Stimulated activated naive CD4-positive, alpha-beta T cell treated with Interleukin-2 at 50 U/mL for 16 hours (primary cell): ENCODE measurements at regions not wholly inside any gene's neighbourhood (a gene's known extent, or its start where the extent isn't known, plus 50 kb on each side); places are given as distances from the start of the nearest gene placed in this dataset.
"Not testable (repeated sequence)": the region's sequence is repeated elsewhere in the genome, so short reads cannot be mapped to it uniquely, and the experiment has no call there.

ENCODE experiments used
- DNase-seq: peaks from one replicate; lab custom pipeline; 2025; lab: John Stamatoyannopoulos, UW

- DNase-seq: no peak
Observed at GRCh38 chr14:43410631-43411030, 1096.5 kb downstream of the FSCB start.

- DNase-seq: no peak
Observed at GRCh38 chr14:43408472-43408871, 1098.6 kb downstream of the FSCB start.

GRCh38 chr14:43407706-43408105 lies 1099.4 kb downstream of the FSCB start:
- no peak for DNase-seq

- no peak for DNase-seq
Observed at GRCh38 chr14:43406931-43407330, 1100.2 kb downstream of the FSCB start.

GRCh38 chr14:43399289-43399688 lies 1107.8 kb downstream of the FSCB start:
- no peak for DNase-seq

GRCh38 chr14:43370565-43370896 lies 1136.6 kb downstream of the FSCB start:
- not testable (repeated sequence) for DNase-seq

GRCh38 chr14:43369710-43370564 lies 1137.1 kb downstream of the FSCB start:
- DNase-seq: no peak

- no peak for DNase-seq
Observed at GRCh38 chr14:43362586-43362985, 1144.5 kb downstream of the FSCB start.

- no peak for DNase-seq
Observed at GRCh38 chr14:43361751-43362150, 1145.3 kb downstream of the FSCB start.

- DNase-seq: no peak
Observed at GRCh38 chr14:43360239-43360638, 1146.8 kb downstream of the FSCB start.

- DNase-seq: no peak
Observed at GRCh38 chr14:43359317-43359716, 1147.8 kb downstream of the FSCB start.

GRCh38 chr14:43356979-43357545 lies 1150.0 kb downstream of the FSCB start:
- no peak for DNase-seq

- no peak for DNase-seq
Observed at GRCh38 chr14:43356382-43356781, 1150.7 kb downstream of the FSCB start.

GRCh38 chr14:43341921-43342320 lies 1165.2 kb downstream of the FSCB start:
- no peak for DNase-seq

GRCh38 chr14:43338713-43339112 lies 1168.4 kb downstream of the FSCB start:
- DNase-seq: no peak

- DNase-seq: no peak
Observed at GRCh38 chr14:43336351-43336750, 1170.7 kb downstream of the FSCB start.

- DNase-seq: not testable (repeated sequence)
Observed at GRCh38 chr14:43326501-43327407, 1180.3 kb downstream of the FSCB start.

- DNase-seq: no peak
Observed at GRCh38 chr14:43316427-43316826, 1190.7 kb downstream of the FSCB start.

GRCh38 chr14:43313719-43314118 lies 1193.4 kb downstream of the FSCB start:
- DNase-seq: no peak

GRCh38 chr14:43308421-43309110 lies 1198.5 kb downstream of the FSCB start:
- DNase-seq: no peak

- no peak for DNase-seq
Observed at GRCh38 chr14:43307836-43308235, 1199.2 kb downstream of the FSCB start.

- DNase-seq: no peak
Observed at GRCh38 chr14:43306053-43306452, 1201.0 kb downstream of the FSCB start.
